ENCODE measurements at regions not wholly inside any gene's neighbourhood (a gene's known extent, or its start where the extent isn't known, plus 50 kb on each side); places are given as distances from the start of the nearest gene placed in this dataset.

DNA sequence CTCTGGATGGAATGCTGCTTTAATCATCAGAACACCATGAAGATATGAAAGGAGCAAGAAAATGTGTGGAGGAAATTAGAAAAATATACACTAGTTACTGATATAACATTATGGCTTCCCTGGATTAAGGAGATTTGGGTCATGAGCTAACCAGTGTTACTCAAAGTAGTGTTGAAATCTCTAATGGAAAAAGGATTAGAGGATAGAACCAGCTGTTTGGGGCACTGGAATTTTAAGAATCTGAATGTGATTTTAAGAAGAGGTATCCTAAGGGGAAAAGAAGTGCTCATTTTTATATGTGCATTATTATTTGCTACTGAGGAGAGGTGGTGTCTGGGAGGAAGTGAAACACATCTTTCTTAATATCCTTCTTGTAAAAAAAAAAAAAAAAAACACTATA is 164.1 kb upstream of the PPARGC1A start:
- no peaks in the 10 kb centered on the region for H3K9me3 Mint-ChIP-seq
- H3K27me3 Mint-ChIP-seq (ENCODE audit: low read depth) = peaks cover 11% of the 10 kb centered on the region
- no peak overlapping the region for H3K27ac Mint-ChIP-seq
- peaks cover 5% of the 10 kb centered on the region for H3K4me1 Mint-ChIP-seq
- TF ChIP-seq, protein P1, sequence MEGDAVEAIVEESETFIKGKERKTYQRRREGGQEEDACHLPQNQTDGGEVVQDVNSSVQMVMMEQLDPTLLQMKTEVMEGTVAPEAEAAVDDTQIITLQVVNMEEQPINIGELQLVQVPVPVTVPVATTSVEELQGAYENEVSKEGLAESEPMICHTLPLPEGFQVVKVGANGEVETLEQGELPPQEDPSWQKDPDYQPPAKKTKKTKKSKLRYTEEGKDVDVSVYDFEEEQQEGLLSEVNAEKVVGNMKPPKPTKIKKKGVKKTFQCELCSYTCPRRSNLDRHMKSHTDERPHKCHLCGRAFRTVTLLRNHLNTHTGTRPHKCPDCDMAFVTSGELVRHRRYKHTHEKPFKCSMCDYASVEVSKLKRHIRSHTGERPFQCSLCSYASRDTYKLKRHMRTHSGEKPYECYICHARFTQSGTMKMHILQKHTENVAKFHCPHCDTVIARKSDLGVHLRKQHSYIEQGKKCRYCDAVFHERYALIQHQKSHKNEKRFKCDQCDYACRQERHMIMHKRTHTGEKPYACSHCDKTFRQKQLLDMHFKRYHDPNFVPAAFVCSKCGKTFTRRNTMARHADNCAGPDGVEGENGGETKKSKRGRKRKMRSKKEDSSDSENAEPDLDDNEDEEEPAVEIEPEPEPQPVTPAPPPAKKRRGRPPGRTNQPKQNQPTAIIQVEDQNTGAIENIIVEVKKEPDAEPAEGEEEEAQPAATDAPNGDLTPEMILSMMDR (IDR thresholded peaks at IDR 0.05; ENCODE audit: unreplicated experiment in 3 of 3) = no peak
- H3K36me3 Mint-ChIP-seq (ENCODE audit: low read depth) = no peaks in the 10 kb centered on the region
- H3K4me3 Mint-ChIP-seq = no peak overlapping the region

DNA sequence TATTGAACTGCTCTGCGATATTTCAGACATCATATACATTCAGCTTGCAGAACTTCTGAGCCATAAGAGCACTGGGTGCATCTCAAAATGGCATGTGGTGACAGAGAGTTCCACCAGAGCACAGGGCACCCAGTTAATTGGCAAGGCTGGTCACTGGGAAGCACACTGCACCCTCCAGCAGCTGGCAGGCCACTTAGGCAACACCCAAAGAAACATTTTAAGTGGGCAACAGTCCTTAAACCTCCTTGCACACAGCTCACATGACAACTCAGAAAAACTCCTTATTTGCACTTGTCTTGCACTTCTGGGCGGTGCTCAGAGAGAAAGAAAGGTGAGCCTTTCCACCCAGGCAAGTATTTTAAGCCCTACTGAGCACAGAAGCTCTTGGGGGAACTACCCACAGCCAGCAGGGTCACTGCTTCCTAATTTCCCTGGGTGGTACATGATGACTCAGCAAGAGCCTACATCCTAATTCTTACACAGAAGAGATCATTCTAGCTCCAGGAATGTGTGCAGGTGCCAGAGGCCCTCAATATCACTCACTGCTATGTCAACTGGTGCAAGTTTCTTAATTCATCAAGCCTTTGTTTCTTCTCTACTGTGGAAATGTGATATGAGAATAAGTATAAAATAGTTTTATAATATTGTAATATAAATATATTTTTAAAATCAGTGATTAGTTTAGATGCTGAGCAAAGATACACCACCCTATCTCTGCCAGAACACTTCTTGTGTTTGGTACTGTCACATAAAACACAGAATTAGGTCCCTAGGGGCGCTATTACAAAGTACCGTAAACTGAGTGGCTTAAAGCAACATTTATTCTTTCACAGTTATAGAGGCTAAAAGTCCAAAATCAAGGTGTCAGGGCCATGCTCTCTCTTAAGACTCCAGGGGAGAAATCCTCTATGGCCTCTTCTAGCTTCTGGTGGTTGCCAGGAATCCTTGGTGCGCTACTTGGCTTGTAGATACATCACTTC is 155.1 kb upstream of the PPARGC1A start:
- Mint-ChIP-seq H3K27ac (no peak overlapping the region), H3K36me3 (ENCODE audit: low read depth) (no peaks in the 10 kb centered on the region), H3K4me3 (no peak overlapping the region), H3K4me1 (no peaks in the 10 kb centered on the region), H3K9me3 (no peaks in the 10 kb centered on the region), H3K27me3 (ENCODE audit: low read depth) (peaks cover 3% of the 10 kb centered on the region)
- TF ChIP-seq, protein P1 (IDR thresholded peaks at IDR 0.05; ENCODE audit: unreplicated experiment in 3 of 3) = no peak

DNA sequence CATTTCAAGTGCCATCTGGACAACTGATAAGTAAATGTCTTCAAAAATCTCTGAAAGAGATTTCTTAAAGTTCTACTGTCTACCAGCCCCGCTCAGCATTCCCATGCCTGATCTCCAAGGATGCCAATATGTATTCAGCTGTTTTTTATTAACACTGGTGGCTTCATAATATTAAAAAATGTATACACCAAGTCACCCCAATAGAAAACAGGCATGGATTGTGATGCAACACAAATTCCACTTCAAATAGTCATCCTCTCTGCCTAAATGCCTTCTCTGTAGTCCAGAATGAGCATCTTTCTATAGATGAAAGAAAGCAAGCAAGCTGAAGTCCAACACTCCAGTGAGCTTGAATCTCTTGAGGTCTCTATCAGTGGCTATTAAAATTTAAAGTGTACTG is 152.2 kb upstream of the PPARGC1A start:
- H3K27ac Mint-ChIP-seq = no peak overlapping the region
- H3K27me3 Mint-ChIP-seq (ENCODE audit: low read depth) = peaks cover 3% of the 10 kb centered on the region
- TF ChIP-seq, protein P1 (IDR thresholded peaks at IDR 0.05; ENCODE audit: unreplicated experiment in 3 of 3) = no peak
- no peaks in the 10 kb centered on the region for H3K36me3 Mint-ChIP-seq (ENCODE audit: low read depth)
- H3K4me3 Mint-ChIP-seq = no peak overlapping the region
- H3K9me3 Mint-ChIP-seq = no peaks in the 10 kb centered on the region
- no peaks in the 10 kb centered on the region for H3K4me1 Mint-ChIP-seq

DNA sequence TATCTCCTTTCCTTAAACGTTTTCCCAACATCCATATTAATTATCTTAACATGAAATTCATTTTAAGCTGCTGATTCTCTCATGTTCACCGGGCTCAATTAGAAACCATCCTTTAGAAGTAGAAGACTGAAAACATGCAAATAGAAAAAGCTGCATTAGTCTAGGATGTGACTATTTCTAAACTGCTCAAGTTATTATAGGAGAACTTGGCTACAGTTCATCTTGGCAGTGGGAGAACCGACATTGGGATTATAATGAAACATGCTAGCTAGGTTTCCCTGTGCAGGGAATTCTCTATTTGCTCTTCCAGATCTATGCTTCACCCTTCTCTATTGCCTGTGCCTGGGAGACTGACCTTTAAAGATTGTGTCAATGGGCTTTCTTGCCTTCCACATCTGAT is 151.0 kb upstream of the PPARGC1A start:
- TF ChIP-seq, protein P1 (IDR thresholded peaks at IDR 0.05; ENCODE audit: unreplicated experiment in 3 of 3) = no peak
- H3K9me3 Mint-ChIP-seq = no peaks in the 10 kb centered on the region
- H3K27ac Mint-ChIP-seq = no peak overlapping the region
- H3K4me1 Mint-ChIP-seq = no peaks in the 10 kb centered on the region
- no peak overlapping the region for H3K4me3 Mint-ChIP-seq
- H3K27me3 Mint-ChIP-seq (ENCODE audit: low read depth) = peaks cover 3% of the 10 kb centered on the region
- no peaks in the 10 kb centered on the region for H3K36me3 Mint-ChIP-seq (ENCODE audit: low read depth)

DNA sequence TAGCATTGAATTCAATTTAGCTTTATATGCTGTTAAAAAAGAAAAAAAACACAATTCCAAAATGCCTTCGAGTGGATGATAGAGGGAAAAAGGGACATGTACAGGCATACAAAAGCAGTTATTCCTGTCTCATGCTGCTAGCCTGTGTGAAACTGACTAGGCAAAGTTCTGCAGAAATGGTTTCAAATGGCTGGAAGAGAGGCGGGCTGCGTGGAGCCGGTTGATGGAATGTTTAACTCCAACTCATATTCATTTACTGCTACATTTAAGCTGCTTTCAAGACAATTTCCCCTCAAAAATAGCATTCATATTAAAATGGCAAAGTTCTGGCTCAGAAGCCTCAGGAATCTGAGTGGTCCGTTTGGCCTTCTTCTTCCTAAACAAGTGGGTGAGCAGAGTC is 143.8 kb upstream of the PPARGC1A start:
- Mint-ChIP-seq H3K36me3 (ENCODE audit: low read depth) (no peaks in the 10 kb centered on the region), H3K27me3 (ENCODE audit: low read depth) (no peaks in the 10 kb centered on the region)

More for the DNA sequence above, 143.8 kb upstream of the PPARGC1A start:
- Mint-ChIP-seq H3K4me3 (no peak overlapping the region), H3K27ac (no peak overlapping the region), H3K9me3 (no peaks in the 10 kb centered on the region), H3K4me1 (peaks cover 6% of the 10 kb centered on the region)
- TF ChIP-seq, protein P1 (IDR thresholded peaks at IDR 0.05; ENCODE audit: unreplicated experiment in 3 of 3) = no peak
